Epidermal melanocyte (primary cell): ENCODE measurements at regions not wholly inside any gene's neighbourhood (a gene's known extent, or its start where the extent isn't known, plus 50 kb on each side); places are given as distances from the start of the nearest gene placed in this dataset.

ENCODE experiments used
- DNase-seq: peaks from one replicate; pipeline ENCODE4 v3.0.0; 2011; ENCODE audit warnings: low spot score; ENCODE audit not compliant: insufficient read length

GRCh38 chr9:109880276-109881169 lies 100.5 kb downstream of the PALM2AKAP2 start:
- DNase-seq: no peak

GRCh38 chr9:109883623-109884022 lies 103.6 kb downstream of the PALM2AKAP2 start:
- no peak for DNase-seq

GRCh38 chr9:109886041-109886440 lies 106.0 kb downstream of the PALM2AKAP2 start:
- DNase-seq: no peak

- DNase-seq: no peak
Measured at GRCh38 chr9:109886617-109887016, 106.6 kb downstream of the PALM2AKAP2 start.

- DNase-seq: no peak
Measured at GRCh38 chr9:109887079-109887478, 107.1 kb downstream of the PALM2AKAP2 start.

- DNase-seq: no peak
Measured at GRCh38 chr9:109888695-109889094, 108.7 kb downstream of the PALM2AKAP2 start.

- no peak for DNase-seq
Measured at GRCh38 chr9:109889456-109889855, 109.5 kb downstream of the PALM2AKAP2 start.

GRCh38 chr9:109893241-109893640 lies 113.2 kb downstream of the PALM2AKAP2 start:
- no peak for DNase-seq

- no peak for DNase-seq
Measured at GRCh38 chr9:109894473-109894872, 114.5 kb downstream of the PALM2AKAP2 start.

- DNase-seq: no peak
Measured at GRCh38 chr9:109894921-109895758, 115.1 kb downstream of the PALM2AKAP2 start.

GRCh38 chr9:109901201-109901600 lies 121.2 kb downstream of the PALM2AKAP2 start:
- DNase-seq: no peak

- DNase-seq: no peak
Measured at GRCh38 chr9:109903515-109904138, 123.6 kb downstream of the PALM2AKAP2 start.

GRCh38 chr9:109904666-109905065 lies 124.7 kb downstream of the PALM2AKAP2 start:
- no peak for DNase-seq

GRCh38 chr9:109905472-109905871 lies 125.5 kb downstream of the PALM2AKAP2 start:
- DNase-seq: no peak

GRCh38 chr9:109906766-109907382 lies 126.9 kb downstream of the PALM2AKAP2 start:
- no peak for DNase-seq

- DNase-seq: no peak
Measured at GRCh38 chr9:109907400-109907799, 127.4 kb downstream of the PALM2AKAP2 start.

GRCh38 chr9:109907810-109908458 lies 127.9 kb downstream of the PALM2AKAP2 start:
- DNase-seq: no peak

- no peak for DNase-seq
Measured at GRCh38 chr9:109908459-109909390, 128.7 kb downstream of the PALM2AKAP2 start.

GRCh38 chr9:109910671-109911518 lies 130.9 kb downstream of the PALM2AKAP2 start:
- no peak for DNase-seq
